ENCODE measurements at regions not wholly inside any gene's neighbourhood (a gene's known extent, or its start where the extent isn't known, plus 50 kb on each side); places are given as distances from the start of the nearest gene placed in this dataset.

- H3K4me3 ChIP-seq: no peak overlapping the region
- H3K9me3 ChIP-seq: no peaks in the 10 kb centered on the region
- TF ChIP-seq CTCF (IDR thresholded peaks at IDR 0.05) (no peak), POLR2AphosphoS5 (IDR thresholded peaks at IDR 0.05; ENCODE audit: insufficient read depth in 1 of 2, low read depth in 1 of 2) (no peak), POLR2A (IDR thresholded peaks at IDR 0.05) (no peak)
- H3K36me3 ChIP-seq: no peaks in the 10 kb centered on the region
- intact Hi-C loops (cut with DNase I): loop anchor here (5.0 kb wide), 1 partner anchor 1156 kb away; no protein-coding TSS in a partner anchor
- no peaks in the 10 kb centered on the region for H3K4me1 ChIP-seq
- DNase-seq (ENCODE audit: extremely low spot score in 2 of 2): no peak
- no peak overlapping the region for H3K27ac ChIP-seq
- H3K27me3 ChIP-seq: no peaks in the 10 kb centered on the region
Measured at GRCh38 chr7:10222976-10223375, 750.7 kb upstream of the PHF14 start.

- Histone ChIP-seq H3K4me1 (no peaks in the 10 kb centered on the region), H3K4me3 (no peak overlapping the region), H3K27me3 (no peaks in the 10 kb centered on the region), H3K27ac (no peak overlapping the region), H3K9me3 (no peaks in the 10 kb centered on the region), H3K36me3 (no peaks in the 10 kb centered on the region)
- intact Hi-C loops (cut with DNase I): no loop called here
- DNase-seq (ENCODE audit: extremely low spot score in 2 of 2): no peak
- no peak for TF ChIP-seq POLR2AphosphoS5 (IDR thresholded peaks at IDR 0.05; ENCODE audit: insufficient read depth in 1 of 2, low read depth in 1 of 2)
- TF ChIP-seq CTCF (IDR thresholded peaks at IDR 0.05): no peak
- no peak for TF ChIP-seq POLR2A (IDR thresholded peaks at IDR 0.05)
Measured at GRCh38 chr7:10225275-10225674, 748.4 kb upstream of the PHF14 start.

DNA sequence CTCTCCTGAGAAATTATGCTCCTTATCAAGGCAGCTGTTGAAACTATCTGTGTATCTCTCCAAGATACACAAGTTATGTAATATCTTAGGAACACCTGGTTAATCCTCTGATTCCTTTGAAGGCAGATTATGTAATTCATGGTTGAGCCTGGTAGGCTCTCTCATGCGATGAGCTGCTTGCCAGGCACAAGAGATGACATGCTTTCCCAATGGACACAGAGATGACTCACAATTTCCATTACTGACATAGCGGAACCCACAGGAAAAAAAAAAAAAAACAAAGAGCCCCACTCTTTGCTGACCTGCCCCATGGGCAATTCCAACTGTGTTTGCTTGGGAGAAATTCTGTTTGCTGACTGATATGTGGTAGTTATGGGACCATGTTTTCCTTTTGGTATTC, 736.4 kb upstream of the PHF14 start:
- Histone ChIP-seq H3K4me1 (no peaks in the 10 kb centered on the region), H3K27me3 (no peaks in the 10 kb centered on the region), H3K4me3 (no peak overlapping the region), H3K9me3 (no peaks in the 10 kb centered on the region), H3K36me3 (no peaks in the 10 kb centered on the region), H3K27ac (no peak overlapping the region)
- no peak for DNase-seq (ENCODE audit: extremely low spot score in 2 of 2)
- intact Hi-C loops (cut with DNase I): no loop called here
- TF ChIP-seq CTCF (IDR thresholded peaks at IDR 0.05) (no peak), POLR2AphosphoS5 (IDR thresholded peaks at IDR 0.05; ENCODE audit: insufficient read depth in 1 of 2, low read depth in 1 of 2) (no peak), POLR2A (IDR thresholded peaks at IDR 0.05) (no peak)

DNA sequence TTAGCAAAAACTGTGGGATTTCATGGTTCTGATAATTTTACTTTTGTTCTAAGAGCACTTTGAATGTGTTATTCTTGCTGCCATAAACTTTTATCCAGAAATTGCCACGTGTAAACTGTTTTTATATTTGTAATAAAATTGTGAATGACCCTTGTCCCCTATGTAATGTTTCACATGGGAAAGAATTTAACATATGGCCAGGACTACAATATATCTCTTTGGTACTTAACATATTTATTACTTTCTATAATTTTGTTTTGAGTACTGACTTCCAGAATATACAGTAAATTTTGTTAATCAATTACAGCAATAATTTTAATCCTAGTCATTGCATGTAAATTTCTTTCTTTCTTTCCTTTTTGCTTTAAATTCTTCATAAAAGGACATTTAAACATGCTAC, 735.0 kb upstream of the PHF14 start:
- intact Hi-C loops (cut with DNase I): no loop called here
- Histone ChIP-seq H3K27me3 (no peaks in the 10 kb centered on the region), H3K4me3 (no peak overlapping the region), H3K9me3 (no peaks in the 10 kb centered on the region), H3K36me3 (no peaks in the 10 kb centered on the region), H3K4me1 (no peaks in the 10 kb centered on the region), H3K27ac (no peak overlapping the region)
- DNase-seq (ENCODE audit: extremely low spot score in 2 of 2): no peak
- TF ChIP-seq POLR2AphosphoS5 (IDR thresholded peaks at IDR 0.05; ENCODE audit: insufficient read depth in 1 of 2, low read depth in 1 of 2) (no peak), CTCF (IDR thresholded peaks at IDR 0.05) (no peak), POLR2A (IDR thresholded peaks at IDR 0.05) (no peak)

- no peaks in the 10 kb centered on the region for H3K27me3 ChIP-seq
- intact Hi-C loops (cut with DNase I): no loop called here
Measured at GRCh38 chr7:10239695-10240345, 733.9 kb upstream of the PHF14 start.

More at GRCh38 chr7:10239695-10240345, 733.9 kb upstream of the PHF14 start:
- Histone ChIP-seq H3K9me3 (no peaks in the 10 kb centered on the region), H3K36me3 (no peaks in the 10 kb centered on the region), H3K27ac (no peak overlapping the region), H3K4me1 (no peaks in the 10 kb centered on the region), H3K4me3 (no peak overlapping the region)
- no peak for DNase-seq (ENCODE audit: extremely low spot score in 2 of 2)
- TF ChIP-seq CTCF (IDR thresholded peaks at IDR 0.05) (no peak), POLR2A (IDR thresholded peaks at IDR 0.05) (no peak), POLR2AphosphoS5 (IDR thresholded peaks at IDR 0.05; ENCODE audit: insufficient read depth in 1 of 2, low read depth in 1 of 2) (no peak)
